Astrocyte (in vitro differentiated cells and primary cell): ENCODE measurements at regions not wholly inside any gene's neighbourhood (a gene's known extent, or its start where the extent isn't known, plus 50 kb on each side); places are given as distances from the start of the nearest gene placed in this dataset.

ENCODE experiments used
- CTCF ChIP-seq: IDR thresholded peaks from 2 replicates; pipeline ENCODE4 v1.5.1; 2011; ENCODE audit warnings: low read depth, mild to moderate bottlenecking, inconsistent platforms, low read length, moderate library complexity; ENCODE audit not compliant: insufficient read depth
- EZH2 ChIP-seq: IDR thresholded peaks from 2 replicates; pipeline ENCODE4 v1.6.1; 2012; ENCODE audit warnings: mild to moderate bottlenecking, low read length, inconsistent platforms; ENCODE audit not compliant: insufficient read depth

- TF ChIP-seq CTCF (no peak), EZH2 (no peak)
Observed at GRCh38 chr5:10874541-10874940, 113.5 kb upstream of the DAP start.
